ENCODE measurements at regions not wholly inside any gene's neighbourhood (a gene's known extent, or its start where the extent isn't known, plus 50 kb on each side); places are given as distances from the start of the nearest gene placed in this dataset.

- ATAC-seq (ENCODE audit: insufficient read depth, low FRiP score): no peak
- 63 to 84% methylated on average over 3 of the region's 3 CpGs for WGBS, 2 donors
- H3K27me3 ChIP-seq (ENCODE audit: control insufficient read depth in 3 of 3, insufficient read depth in 3 of 3, low read length in 2 of 3): no peaks in the 10 kb centered on the region
- TF ChIP-seq CTCF (IDR thresholded peaks at IDR 0.05; ENCODE audit: control extremely low read depth, extremely low read depth): no peak
- no peaks in the 10 kb centered on the region for H3K36me3 ChIP-seq (ENCODE audit: control insufficient read depth in 4 of 4, insufficient read depth in 4 of 4, low read length in 4 of 4)
- no peaks in the 10 kb centered on the region for H3K9me3 ChIP-seq (ENCODE audit: control insufficient read depth in 4 of 4, insufficient read depth in 3 of 4, low read length in 3 of 4)
- no peak overlapping the region for H3K9ac ChIP-seq (ENCODE audit: insufficient read depth in 1 of 2, low read length in 2 of 2)
- DNase-seq: no peak
- no peak overlapping the region for H3K27ac ChIP-seq (ENCODE audit: low read depth in 1 of 2, low read length in 1 of 2)
- H3K4me1 ChIP-seq (ENCODE audit: control insufficient read depth in 5 of 5, insufficient read depth in 5 of 5, low read length in 5 of 5): no peaks in the 10 kb centered on the region
- no peak overlapping the region for H3K4me3 ChIP-seq
Measured at GRCh38 chr12:97061171-97061570, 154.1 kb downstream of the NEDD1 start.

DNA sequence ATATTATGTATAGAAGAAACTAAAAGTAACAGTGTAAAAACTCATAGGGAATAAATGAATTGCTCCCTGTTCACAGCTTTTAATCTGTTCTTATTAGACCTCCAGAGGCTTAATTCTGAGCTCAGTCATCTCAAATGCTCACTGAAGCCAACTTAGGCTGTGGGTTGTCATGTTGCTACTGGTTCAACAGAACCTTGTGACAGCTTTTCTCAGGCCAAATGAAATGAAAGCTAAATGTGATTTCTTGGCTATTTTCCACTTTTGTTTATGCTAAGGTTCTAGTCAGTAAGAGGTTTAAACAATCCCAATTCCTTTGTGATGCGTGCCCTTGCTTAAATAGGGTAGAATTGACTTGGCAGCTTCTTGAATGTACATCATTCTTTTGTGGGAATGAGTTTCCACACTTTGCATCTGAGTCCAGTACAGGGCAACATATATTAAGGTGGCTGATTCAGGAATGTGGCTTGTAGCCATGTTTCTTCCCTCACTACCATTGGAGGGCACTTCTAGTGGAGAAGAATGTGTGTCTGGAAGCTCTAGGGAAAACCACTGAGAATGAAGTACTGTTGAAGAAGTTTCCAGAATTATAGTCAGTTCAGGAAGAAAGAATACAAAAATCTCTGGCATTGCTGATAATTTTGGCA, 156.4 kb downstream of the NEDD1 start:
- no peak for ATAC-seq (ENCODE audit: insufficient read depth, low FRiP score)
- no peaks in the 10 kb centered on the region for H3K4me1 ChIP-seq (ENCODE audit: control insufficient read depth in 5 of 5, insufficient read depth in 5 of 5, low read length in 5 of 5)

DNA sequence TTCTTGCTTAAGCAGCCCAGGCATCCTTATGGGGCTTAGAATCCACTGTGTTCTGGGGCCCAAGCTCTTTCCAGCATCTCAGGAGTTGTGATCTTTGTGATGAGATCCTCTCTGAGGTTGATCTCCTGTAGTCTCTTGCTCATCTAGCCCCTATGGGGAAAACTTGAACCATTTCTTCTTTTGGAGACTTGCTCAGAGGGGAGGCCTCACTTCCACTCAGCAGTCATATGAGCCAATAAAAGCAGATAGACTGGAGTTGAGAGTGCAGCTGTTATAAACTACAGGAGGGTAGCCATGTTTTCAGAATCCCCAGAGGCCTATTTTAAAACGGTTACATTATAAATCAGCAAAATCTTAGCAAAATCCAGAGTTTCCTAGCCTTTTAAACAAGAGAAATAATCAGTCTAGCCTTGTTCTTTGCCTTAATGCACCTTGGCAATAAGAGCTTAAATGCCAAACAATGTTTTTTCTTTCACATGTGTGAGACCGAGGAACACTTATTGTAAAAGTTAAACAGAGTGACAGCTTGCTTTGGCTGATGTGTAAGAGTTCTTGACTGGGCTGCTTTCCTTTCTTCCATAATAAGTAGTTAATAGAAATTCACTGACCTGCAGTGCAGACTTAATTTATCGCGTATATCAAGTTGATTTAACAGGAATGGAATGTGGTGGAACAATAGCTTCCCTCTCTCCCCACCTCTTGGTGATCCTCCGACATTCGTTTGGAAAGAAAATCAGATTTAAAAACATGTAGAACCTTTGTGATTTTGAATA, 168.3 kb downstream of the NEDD1 start:
- Histone ChIP-seq H3K4me1 (ENCODE audit: control insufficient read depth in 5 of 5, insufficient read depth in 5 of 5, low read length in 5 of 5) (peaks cover 0 to 6% (median 0%) of the 10 kb centered on the region in 5 donors), H3K36me3 (ENCODE audit: control insufficient read depth in 4 of 4, insufficient read depth in 4 of 4, low read length in 4 of 4) (no peaks in the 10 kb centered on the region), H3K27ac (ENCODE audit: low read depth in 1 of 2, low read length in 1 of 2) (no peak overlapping the region), H3K9me3 (ENCODE audit: control insufficient read depth in 4 of 4, insufficient read depth in 3 of 4, low read length in 3 of 4) (peaks cover 0 to 2% (median 0%) of the 10 kb centered on the region in 4 donors), H3K4me3 (no peak overlapping the region), H3K9ac (ENCODE audit: insufficient read depth in 1 of 2, low read length in 2 of 2) (no peak overlapping the region), H3K27me3 (ENCODE audit: control insufficient read depth in 3 of 3, insufficient read depth in 3 of 3, low read length in 2 of 3) (no peaks in the 10 kb centered on the region)
- ATAC-seq (ENCODE audit: insufficient read depth, low FRiP score): no peak
- DNase-seq: peak in 2 of 3 donors; percentile 40 to 44
- 42 to 69% methylated on average over 6 of the region's 6 CpGs for WGBS, 2 donors
- no peak for TF ChIP-seq CTCF (IDR thresholded peaks at IDR 0.05; ENCODE audit: control extremely low read depth, extremely low read depth)

More for the DNA sequence above, 156.4 kb downstream of the NEDD1 start:
- no peak for TF ChIP-seq CTCF (IDR thresholded peaks at IDR 0.05; ENCODE audit: control extremely low read depth, extremely low read depth)
- no peak overlapping the region for H3K9ac ChIP-seq (ENCODE audit: insufficient read depth in 1 of 2, low read length in 2 of 2)
- no peaks in the 10 kb centered on the region for H3K27me3 ChIP-seq (ENCODE audit: control insufficient read depth in 3 of 3, insufficient read depth in 3 of 3, low read length in 2 of 3)
- 57 to 68% methylated on average over 1 of the region's 1 CpG for WGBS, 2 donors
- no peaks in the 10 kb centered on the region for H3K36me3 ChIP-seq (ENCODE audit: control insufficient read depth in 4 of 4, insufficient read depth in 4 of 4, low read length in 4 of 4)
- DNase-seq: no peak
- H3K4me3 ChIP-seq: no peak overlapping the region
- no peak overlapping the region for H3K27ac ChIP-seq (ENCODE audit: low read depth in 1 of 2, low read length in 1 of 2)
- H3K9me3 ChIP-seq (ENCODE audit: control insufficient read depth in 4 of 4, insufficient read depth in 3 of 4, low read length in 3 of 4): no peaks in the 10 kb centered on the region

Data from lung (tissue), 11 donors.